ENCODE measurements at regions not wholly inside any gene's neighbourhood (a gene's known extent, or its start where the extent isn't known, plus 50 kb on each side); places are given as distances from the start of the nearest gene placed in this dataset.

DNA sequence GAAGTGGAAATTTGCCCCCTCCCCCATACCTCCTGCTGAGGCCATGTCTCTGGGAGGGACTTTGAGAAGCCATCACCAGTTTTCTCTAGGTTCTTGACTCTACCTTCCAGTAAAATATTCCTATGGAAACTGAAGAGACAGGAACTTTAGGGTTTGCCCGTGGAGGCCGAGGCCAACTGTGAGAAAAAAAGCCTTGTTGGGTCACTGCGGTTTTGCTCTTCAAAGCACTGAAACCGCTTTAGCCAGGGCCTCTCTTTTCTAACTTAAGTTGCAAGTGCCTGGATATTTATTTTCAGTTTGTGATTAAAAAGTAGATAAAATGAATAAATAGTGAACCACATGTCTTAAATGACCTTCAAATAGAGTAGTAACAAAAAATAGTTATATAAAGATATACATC lies 159.7 kb upstream of the TSC22D1 start:
- Histone ChIP-seq H3K36me3 (ENCODE audit: control insufficient read depth in 2 of 3, insufficient read depth in 3 of 3, low read length in 3 of 3) (no peaks in the 10 kb centered on the region), H3K4me3 (ENCODE audit: low read length in 3 of 3) (no peak overlapping the region), H3K9ac (ENCODE audit: low read length in 3 of 3) (no peak overlapping the region), H3K27me3 (ENCODE audit: control insufficient read depth, insufficient read depth, low read length) (no peaks in the 10 kb centered on the region), H3K9me3 (ENCODE audit: control insufficient read depth in 2 of 3, insufficient read depth in 1 of 3, low read length in 3 of 3) (no peaks in the 10 kb centered on the region), H3K27ac (ENCODE audit: low read depth in 2 of 2, low read length in 2 of 2) (no peak overlapping the region), H3K4me1 (ENCODE audit: control insufficient read depth in 2 of 3, insufficient read depth in 2 of 3, low read depth in 1 of 3, low read length in 3 of 3) (no peaks in the 10 kb centered on the region)
- no peak for FAIRE-seq
- TF ChIP-seq CTCF (IDR thresholded peaks at IDR 0.05; ENCODE audit: borderline replicate concordance, extremely low read depth, insufficient read depth): no peak
- no peak for DNase-seq
- intact Hi-C loops (cut with DNase I): no loop called here

DNA sequence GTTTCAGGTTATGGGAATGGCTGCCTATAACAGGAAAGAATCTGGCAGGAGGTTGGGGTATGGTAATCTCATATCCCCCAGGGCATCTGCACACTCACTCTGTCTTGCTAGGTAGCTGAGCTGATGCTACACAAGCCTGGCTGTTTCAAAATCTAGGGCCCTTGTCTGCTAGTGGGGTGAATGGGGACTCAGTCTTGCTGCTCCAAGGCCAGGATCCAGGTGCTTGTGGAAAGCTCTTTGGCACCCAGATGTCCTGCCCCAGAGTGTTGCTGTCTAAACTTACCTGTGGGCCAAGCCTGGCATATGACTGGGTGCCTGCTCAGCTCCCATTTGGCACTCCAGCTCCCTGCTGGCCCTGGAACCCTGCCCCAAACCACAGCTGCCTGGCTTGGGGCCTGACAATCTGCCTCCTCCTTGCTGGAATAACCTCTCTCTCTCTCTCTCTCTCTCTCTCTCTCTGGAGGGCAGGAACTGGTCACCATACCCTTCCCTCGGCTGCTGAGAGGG lies 158.1 kb upstream of the TSC22D1 start:
- no peak overlapping the region for H3K9ac ChIP-seq (ENCODE audit: low read length in 3 of 3)
- no peak overlapping the region for H3K27ac ChIP-seq (ENCODE audit: low read depth in 2 of 2, low read length in 2 of 2)
- intact Hi-C loops (cut with DNase I): no loop called here
- no peaks in the 10 kb centered on the region for H3K36me3 ChIP-seq (ENCODE audit: control insufficient read depth in 2 of 3, insufficient read depth in 3 of 3, low read length in 3 of 3)
- TF ChIP-seq CTCF (IDR thresholded peaks at IDR 0.05; ENCODE audit: borderline replicate concordance, extremely low read depth, insufficient read depth): no peak
- no peak overlapping the region for H3K4me3 ChIP-seq (ENCODE audit: low read length in 3 of 3)
- no peaks in the 10 kb centered on the region for H3K27me3 ChIP-seq (ENCODE audit: control insufficient read depth, insufficient read depth, low read length)
- no peaks in the 10 kb centered on the region for H3K4me1 ChIP-seq (ENCODE audit: control insufficient read depth in 2 of 3, insufficient read depth in 2 of 3, low read depth in 1 of 3, low read length in 3 of 3)
- H3K9me3 ChIP-seq (ENCODE audit: control insufficient read depth in 2 of 3, insufficient read depth in 1 of 3, low read length in 3 of 3): no peaks in the 10 kb centered on the region
- DNase-seq (no peak), FAIRE-seq (no peak)

DNA sequence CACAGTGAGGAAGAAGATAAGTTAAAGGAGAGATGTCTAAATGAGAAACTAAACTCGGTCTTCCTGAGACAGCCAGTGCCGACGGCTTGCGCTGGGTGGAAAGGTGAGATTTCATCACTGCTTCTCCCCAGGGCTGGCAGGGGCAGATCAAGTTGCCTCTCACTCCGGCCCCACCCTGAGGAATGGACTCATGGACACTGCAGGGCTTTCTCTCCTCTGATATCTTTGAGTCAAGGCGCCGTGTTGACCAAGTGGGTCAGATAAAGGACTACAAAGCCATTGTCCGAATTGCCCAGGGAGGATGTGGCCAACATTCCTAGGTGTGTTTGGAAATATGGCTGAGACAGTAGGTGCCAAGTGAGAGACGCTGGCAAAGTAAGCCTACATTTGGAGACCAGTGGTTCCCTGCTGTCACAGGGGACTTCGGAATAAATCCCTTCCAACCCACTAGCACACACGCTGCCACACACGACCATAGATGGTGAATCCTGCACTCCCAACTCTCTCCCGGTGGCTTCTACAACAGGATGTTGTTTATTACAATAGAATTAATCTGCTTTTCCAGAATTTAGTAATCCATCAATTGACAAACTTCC lies 156.5 kb upstream of the TSC22D1 start:
- no peaks in the 10 kb centered on the region for H3K9me3 ChIP-seq (ENCODE audit: control insufficient read depth in 2 of 3, insufficient read depth in 1 of 3, low read length in 3 of 3)
- peak in 3 of 5 donors; percentile 42 to 61 (median 57) for DNase-seq
- H3K4me3 ChIP-seq (ENCODE audit: low read length in 3 of 3): no peak overlapping the region
- no peak overlapping the region for H3K9ac ChIP-seq (ENCODE audit: low read length in 3 of 3)
- TF ChIP-seq CTCF (IDR thresholded peaks at IDR 0.05; ENCODE audit: borderline replicate concordance, extremely low read depth, insufficient read depth): no peak
- FAIRE-seq: no peak
- intact Hi-C loops (cut with DNase I): no loop called here
- H3K36me3 ChIP-seq (ENCODE audit: control insufficient read depth in 2 of 3, insufficient read depth in 3 of 3, low read length in 3 of 3): no peaks in the 10 kb centered on the region
- no peaks in the 10 kb centered on the region for H3K27me3 ChIP-seq (ENCODE audit: control insufficient read depth, insufficient read depth, low read length)
- H3K27ac ChIP-seq (ENCODE audit: low read depth in 2 of 2, low read length in 2 of 2): no peak overlapping the region
- no peaks in the 10 kb centered on the region for H3K4me1 ChIP-seq (ENCODE audit: control insufficient read depth in 2 of 3, insufficient read depth in 2 of 3, low read depth in 1 of 3, low read length in 3 of 3)

- Histone ChIP-seq H3K27ac (ENCODE audit: low read depth in 2 of 2, low read length in 2 of 2) (no peak overlapping the region), H3K27me3 (ENCODE audit: control insufficient read depth, insufficient read depth, low read length) (no peaks in the 10 kb centered on the region), H3K4me1 (ENCODE audit: control insufficient read depth in 2 of 3, insufficient read depth in 2 of 3, low read depth in 1 of 3, low read length in 3 of 3) (no peaks in the 10 kb centered on the region), H3K4me3 (ENCODE audit: low read length in 3 of 3) (no peak overlapping the region), H3K9ac (ENCODE audit: low read length in 3 of 3) (no peak overlapping the region), H3K9me3 (ENCODE audit: control insufficient read depth in 2 of 3, insufficient read depth in 1 of 3, low read length in 3 of 3) (no peaks in the 10 kb centered on the region), H3K36me3 (ENCODE audit: control insufficient read depth in 2 of 3, insufficient read depth in 3 of 3, low read length in 3 of 3) (no peaks in the 10 kb centered on the region)
- DNase-seq: no peak
- intact Hi-C loops (cut with DNase I): no loop called here
- no peak for FAIRE-seq
- no peak for TF ChIP-seq CTCF (IDR thresholded peaks at IDR 0.05; ENCODE audit: borderline replicate concordance, extremely low read depth, insufficient read depth)
Measured at GRCh38 chr13:44730851-44731250, 154.7 kb upstream of the TSC22D1 start.

Data from kidney (tissue), 13 donors.